GM21737 (cell line): ENCODE measurements at regions not wholly inside any gene's neighbourhood (a gene's known extent, or its start where the extent isn't known, plus 50 kb on each side); places are given as distances from the start of the nearest gene placed in this dataset.
"Not testable (repeated sequence)": the region's sequence is repeated elsewhere in the genome, so short reads cannot be mapped to it uniquely, and the experiment has no call there.

Experiments used
- ATAC-seq: cut with Tn5 transposase; IDR thresholded peaks from one replicate; pipeline ENCODE4 v1.9.1; 2021; ENCODE audit warnings: mild to moderate bottlenecking, moderate library complexity; ENCODE audit not compliant: unreplicated experiment

DNA sequence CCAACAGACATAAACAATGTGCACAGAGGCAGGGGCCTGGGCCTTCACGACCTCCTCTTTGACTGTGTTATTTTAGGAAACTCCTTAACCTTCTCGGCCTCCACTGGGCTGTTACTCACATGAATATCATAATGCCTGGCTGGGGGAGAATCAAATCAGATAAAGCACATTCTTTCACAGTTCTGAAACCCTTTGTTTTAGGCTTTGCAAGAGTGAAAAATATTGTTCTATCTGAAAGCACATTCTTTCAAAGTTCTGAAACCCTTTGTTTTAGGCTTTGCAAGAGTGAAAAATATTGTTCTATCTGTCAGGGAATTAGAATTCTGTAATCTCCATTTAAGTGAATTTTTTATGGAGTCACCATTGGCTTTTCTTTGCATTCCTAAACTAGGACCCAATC, 50.7 kb upstream of the SYNDIG1 start:
- ATAC-seq: no peak

DNA sequence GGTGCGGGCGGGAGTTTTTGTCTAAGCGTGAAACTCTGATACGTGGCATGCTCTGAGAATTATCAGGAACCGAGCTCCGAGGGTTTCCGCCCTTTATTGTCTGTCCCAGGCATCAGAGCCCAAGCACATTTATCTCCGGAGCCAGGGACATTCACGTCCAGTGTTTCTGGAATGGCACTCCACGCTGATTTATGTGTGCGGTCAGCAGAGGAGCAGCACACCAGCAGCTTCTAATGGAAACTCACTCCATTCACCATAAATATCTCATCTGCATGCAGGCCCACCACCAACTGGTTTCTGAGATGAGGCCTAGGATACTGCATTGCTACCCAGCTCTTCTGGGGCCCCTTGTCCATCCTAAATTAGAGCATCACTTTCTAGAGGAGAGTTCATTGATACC, 51.9 kb upstream of the SYNDIG1 start:
- no peak for ATAC-seq

DNA sequence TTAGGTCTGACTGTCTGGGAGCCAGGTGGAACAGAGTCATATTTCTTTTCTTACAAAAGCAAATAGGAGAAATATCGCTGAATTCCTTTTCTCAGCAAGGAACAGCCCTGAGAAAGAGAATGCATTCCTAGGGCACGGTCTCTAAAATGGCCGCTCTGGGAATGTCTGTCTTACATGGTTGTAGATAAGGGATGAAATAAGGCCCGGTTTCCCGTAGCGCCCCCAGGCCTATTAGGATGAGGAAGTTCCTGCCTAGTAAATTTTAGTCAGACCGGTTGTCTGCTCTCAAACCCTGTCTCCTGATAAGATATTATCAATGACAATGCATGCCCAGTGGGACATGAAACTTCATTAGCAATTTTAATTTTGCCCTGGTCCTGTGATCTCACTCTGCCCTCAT, 54.0 kb upstream of the SYNDIG1 start:
- ATAC-seq: not testable (repeated sequence)

DNA sequence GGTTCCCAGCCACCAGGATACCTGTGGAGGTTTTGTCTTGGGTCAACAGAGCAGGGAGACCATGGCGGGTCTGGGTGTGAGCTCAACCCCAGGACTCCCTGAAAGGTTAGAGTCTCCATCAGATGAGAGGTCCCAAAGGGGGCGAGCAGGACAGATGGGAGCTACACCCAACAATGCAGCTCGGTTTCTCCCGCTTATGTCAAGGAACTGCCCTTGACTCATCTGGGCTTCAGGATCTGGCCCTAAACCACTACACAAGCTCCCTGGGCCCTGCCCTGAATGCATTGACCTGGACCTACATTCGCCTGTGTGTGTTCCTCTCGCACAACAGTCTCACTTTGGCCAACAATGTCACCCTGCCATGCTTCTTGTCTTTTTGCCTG, 57.6 kb upstream of the SYNDIG1 start:
- ATAC-seq: no peak

DNA sequence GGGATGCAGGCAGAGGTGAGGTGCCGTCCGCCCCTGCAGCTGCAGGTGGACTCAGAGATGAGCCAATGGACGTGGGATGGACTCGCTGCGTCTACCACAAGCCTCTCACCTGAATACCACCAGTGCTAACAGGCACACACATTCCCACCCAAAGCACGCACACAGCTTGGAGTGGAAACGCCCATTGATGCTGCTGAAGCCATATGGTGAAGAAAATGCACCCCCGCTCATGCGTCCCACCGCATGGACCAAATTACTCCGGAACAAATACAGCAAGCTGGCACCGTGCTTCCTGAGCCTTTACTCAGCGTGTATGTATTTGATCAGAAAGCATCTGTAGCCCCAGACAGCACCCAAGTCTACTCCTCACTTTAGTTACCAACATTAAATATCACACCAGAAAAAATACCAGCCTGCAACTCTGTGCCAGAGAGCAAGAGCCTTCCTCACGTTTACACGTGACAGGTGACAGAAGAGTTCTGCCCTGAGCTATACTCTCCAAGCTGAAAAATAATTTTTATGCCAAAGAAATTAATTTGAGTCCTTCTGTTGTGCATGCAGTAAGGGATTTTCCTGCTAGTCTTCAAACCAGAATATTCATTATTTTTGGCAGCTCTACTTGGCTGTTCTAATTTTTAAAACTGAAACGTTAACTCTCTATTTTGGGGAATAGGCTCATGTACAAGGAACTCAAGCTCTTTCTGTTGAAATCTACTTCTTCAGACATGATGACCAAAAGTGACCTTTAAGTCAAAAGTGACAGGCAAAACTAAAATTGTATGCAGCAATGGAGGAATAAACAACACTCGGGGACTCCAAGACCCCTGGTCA, 58.2 kb upstream of the SYNDIG1 start:
- ATAC-seq: no peak

DNA sequence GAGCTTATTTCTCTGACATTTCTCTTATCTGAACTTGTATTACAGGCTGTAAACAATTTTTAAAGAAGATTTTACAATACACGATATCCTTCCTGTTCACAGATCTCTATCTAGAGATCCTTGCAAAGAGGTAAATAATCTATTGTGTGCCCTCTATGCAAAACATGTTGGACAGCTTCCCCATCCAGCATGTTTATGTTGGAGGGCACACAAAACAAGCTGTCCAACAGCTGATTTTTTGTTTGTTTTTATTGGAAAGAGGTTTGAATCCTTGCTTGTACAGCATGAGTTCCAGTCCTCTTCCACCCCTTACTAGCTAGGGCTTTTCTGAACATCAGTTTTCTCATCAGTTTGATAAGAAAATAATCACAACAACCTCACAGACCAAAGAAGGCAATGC, 62.3 kb upstream of the SYNDIG1 start:
- no peak for ATAC-seq

DNA sequence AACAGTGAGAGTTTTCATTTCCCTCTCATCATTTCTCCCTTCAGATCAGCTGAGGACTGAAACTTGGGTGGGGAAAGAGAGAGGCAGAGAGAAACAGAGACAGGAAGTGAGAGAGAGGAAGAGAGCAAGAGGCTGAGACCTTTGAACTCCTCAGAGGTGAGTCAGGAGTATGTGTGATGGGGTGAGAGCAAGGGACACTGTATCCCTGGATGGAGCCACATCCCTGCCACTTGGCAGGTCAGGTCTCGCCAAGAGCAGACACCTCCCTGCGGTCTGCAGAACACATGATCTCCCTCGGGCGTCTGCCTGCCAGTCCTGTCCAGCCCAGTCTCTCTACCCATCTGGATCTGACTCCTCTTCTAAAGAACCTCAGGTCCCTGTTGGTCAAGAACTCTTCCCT, 62.7 kb upstream of the SYNDIG1 start:
- ATAC-seq: no peak

DNA sequence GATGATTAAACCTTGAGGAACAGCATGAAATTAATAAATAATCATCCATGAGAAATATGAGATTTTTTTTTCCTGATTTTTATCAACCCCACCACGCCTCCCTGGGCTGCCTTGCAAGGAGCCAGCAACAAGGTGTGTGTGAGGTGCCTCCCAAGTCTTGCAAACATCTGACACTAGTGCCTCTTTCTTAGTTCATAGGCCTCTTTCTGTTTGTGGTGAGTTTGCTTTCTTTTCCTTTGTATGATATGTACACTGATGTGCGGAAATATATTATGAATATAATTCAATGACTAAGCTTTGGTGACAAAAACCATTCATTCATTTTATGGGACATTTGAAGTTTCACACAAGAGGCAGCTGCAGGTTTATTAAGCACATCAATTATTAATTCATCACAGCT, 63.2 kb upstream of the SYNDIG1 start:
- ATAC-seq: no peak

DNA sequence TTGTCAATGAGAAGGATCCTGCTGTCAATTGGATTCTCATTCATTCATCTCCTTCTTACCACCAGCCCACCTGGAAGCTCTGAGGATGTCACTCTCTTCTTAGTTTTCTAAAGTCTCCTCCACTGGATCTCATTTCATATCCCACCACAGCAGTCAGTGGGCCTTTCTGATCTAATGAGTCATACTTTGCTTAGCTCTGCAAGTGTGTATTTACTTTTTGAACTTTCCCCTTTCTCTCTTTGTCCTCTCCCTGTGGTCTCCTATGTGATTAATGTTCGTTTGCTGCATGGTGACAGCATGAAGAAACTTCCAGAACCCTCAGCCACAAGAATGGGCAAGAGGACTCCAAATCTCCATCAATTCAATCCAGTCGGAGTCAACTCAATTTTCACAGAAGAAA, 63.6 kb upstream of the SYNDIG1 start:
- no peak for ATAC-seq

DNA sequence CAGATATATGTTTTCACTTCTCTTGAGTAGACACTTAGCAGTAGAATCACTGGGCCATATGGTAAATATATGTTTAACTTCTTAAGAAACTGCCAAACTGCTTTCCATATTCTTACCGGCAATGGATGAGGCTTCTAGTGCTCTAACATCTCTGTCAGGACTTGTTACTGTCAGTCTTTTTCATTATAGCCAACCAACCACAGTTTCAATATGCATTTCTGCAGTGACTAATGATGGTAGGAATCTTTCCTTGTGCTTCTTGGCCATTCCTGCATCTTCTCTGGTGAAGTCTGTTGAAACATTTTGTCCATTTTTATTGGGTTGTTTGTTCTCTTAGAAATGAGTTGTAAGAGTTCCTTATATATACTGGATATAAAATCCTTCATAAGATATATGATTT, 66.0 kb upstream of the SYNDIG1 start:
- ATAC-seq: no peak

DNA sequence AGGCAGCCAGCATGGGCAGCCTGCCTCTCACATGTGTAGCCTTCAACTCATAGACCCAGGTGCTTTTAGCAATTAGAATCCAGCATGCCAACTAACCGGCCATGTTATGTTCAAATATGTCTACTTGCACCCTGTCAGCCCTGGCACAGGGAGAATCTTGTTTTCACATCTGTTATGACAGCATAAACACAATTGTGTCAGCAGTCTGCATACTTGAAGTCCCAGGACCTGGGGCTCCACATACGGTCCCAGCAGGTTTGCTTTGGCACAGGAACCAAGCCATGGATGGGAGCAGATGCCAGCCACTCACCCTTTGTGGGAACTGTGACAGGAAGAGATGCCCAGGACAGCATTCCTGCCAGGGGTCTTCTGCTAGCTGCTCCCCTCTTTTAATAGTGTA, 67.2 kb upstream of the SYNDIG1 start:
- no peak for ATAC-seq

DNA sequence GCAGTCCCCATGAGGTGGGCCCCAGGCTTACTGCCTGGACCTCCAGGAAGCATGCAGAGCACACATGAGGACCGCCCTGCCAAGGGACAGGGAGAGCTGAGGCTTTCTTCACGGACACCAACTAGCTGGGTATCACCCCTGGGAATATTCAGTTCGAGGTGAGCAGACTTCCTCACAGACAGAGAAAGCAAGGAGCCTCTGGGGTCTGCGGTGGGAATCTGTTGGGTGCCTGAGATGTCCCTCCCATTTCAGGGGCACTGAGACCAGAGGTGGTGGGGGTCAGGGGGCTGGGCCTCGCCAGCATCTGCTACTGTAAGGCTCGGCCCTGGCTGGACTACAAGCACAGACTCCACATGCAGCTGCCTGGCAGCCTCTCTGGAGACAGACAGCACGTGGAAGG, 74.3 kb upstream of the SYNDIG1 start:
- no peak for ATAC-seq

DNA sequence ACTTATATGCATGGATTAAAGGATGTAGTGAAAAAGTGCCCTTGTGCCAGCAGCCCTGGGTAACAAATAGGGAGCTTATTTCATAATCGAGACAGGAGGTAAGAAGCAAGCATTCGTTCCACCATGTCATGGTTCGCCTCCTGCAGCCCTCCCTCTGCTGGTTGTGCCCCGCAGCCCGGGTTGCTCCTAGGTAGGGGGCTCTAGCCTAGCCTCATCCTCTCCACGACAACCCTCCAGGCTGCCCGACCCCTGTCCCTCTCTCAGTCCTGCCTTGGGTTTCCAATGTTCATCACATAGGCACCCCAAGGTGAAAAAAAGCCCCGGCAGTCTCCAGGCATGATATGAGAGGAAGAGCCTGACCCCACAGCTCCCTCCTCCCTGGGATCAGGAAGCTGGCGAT, 75.5 kb upstream of the SYNDIG1 start:
- ATAC-seq: no peak

DNA sequence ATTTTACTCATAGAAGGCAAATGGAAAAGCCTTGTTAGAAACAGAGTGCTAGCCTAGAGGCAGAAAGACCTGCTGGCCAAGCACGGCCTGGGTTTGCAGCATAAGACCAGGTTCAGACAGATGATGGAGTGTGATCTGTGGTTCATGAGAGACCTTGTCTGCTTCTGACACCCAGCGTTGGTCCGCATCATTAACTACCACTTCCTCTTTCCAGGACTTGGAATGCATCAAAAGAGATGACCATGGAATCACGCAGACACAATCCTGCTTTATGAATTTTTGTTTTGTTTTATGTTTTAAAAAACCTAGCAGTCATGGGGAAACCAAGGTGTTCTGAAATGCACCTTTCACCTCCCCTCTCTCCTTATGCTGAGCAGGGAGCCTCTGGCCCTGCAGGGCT, 76.8 kb upstream of the SYNDIG1 start:
- no peak for ATAC-seq

DNA sequence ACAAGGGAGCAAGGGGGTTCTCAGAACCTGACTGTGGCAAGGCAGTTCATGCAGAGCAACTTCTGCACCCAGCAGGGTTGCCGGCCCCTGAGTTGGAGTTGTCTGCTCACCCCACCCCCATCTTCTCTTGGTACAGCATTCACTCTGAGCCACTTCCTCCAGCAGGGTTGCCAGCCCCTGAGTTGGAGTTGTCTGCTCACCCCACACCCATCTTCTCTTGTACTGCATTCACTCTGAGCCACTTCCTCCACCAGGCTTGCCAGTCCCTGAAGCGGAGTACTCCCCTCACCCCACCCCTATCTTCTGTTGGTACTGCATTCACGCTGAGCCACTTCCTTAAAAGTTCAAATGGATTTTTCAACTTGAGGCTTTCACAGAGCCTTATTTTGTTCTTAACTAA, 79.7 kb upstream of the SYNDIG1 start:
- ATAC-seq: no peak

DNA sequence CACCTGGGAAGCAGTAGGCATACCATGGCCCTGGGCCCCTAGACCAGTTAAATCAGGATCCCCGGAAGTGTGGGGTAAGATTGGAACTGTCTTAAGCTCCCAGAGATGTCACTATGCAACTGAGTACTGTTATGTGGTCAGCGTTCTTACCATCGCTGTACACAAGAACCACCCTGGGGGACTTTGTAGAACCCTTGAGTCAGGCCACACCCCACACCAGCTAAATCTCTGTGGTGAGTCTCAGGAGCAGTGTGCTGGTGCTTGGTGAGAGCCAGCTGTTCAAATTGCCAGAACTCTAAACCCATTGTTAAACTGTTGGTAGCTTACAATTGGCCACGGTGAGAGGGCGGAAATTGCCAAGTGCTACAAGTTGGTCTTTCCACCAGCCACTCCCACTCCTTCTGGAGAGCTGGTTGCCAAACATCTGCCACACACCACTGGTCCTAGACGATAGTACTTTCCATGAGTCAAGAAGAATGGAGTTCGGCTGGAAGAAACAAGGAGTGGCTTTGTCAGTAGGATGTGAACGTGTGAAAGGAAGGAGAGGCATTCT, 80.5 kb upstream of the SYNDIG1 start:
- no peak for ATAC-seq

DNA sequence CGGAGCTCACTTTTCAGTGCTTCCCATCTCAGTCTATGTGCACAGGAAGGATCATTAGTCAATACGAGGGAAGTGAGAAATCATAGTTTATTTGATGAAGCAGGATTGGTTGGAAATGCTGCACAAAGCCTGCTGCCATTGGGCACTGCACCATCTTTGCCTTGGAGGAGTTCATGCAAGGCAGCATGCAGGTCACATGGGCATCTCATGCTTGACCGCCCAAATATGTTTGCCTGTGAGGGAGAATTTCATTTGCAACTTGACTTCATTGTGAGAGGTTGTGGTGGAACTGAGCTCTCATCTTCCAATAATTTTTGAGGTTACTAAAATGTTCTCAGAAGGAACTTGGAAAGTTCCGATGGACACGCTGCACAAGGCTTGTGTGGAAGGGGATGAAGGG, 83.9 kb upstream of the SYNDIG1 start:
- ATAC-seq: no peak

DNA sequence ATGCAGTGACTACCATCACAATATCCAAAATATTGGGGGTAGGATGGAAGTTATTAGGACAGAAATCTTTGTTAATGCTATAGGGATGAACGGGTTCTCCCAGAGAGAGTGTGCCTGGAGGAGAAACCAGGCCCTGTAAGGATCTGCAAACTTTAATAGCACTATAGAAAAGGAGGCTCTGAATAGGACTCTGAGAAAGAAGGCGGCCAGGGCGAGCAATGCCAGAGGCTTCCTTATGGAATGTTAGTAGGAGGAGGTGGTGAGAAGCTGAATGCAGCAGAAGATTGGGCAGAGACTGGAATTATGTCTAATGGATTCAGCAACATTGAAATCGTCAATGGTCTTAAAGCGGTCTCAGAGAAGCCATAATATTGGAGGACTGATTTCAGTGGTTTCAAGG, 84.6 kb upstream of the SYNDIG1 start:
- ATAC-seq: no peak

DNA sequence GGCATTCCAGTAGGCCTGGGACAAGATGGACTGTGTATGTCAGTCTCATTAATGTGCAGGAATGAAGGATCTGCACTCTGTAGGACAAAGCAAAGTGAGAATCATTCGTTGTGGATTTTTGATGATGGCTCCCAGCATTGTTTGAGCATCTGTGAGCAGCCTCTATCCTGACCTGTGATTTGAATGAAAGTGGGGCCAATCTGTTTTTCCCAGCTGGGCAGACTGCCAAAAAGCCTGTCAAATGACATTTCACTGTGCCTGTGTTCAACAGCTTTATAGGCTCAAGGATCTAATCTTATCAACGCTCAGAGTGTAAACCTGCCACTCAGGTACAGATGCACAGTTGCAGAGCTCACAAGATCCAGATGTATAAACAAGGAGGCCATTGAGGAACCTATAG, 86.7 kb upstream of the SYNDIG1 start:
- no peak for ATAC-seq

DNA sequence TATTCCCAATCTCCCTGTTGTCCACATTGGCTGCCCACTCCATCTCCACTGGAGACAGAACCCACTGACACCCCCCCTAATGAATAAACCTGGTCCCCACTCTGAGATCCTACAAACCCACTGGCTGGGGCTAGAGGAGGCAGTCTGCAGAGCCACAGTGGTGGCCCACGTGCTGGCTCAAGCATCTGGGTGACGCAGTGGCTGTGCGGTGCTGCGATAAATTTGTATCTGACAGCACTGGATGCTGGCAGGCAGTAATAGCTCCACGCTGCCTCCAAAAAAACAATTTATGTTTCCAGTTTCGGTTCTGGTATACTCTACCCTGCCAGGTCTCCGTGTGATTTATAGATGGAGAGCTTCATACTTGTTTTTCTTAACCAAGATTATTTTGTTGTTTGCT, 87.1 kb upstream of the SYNDIG1 start:
- ATAC-seq: no peak

DNA sequence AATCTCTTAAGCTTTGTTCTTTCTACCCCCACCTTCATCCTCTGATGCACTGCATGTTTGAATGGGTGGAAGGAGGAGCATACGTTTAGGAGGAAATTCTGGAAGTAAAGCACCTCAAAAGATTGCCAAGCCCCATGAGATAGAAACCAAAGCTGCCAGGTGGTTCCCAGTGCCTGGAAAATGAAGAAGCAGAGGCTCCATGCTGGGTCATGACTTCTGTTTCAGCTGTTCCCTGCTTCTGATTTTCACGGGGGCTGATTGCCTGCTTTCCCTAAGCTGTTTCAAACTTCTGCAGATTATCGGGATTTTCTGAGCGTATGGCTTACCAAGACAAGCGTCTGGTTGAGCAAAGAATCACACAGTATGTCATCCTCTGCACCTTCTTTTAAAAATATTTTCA, 87.5 kb upstream of the SYNDIG1 start:
- ATAC-seq: no peak

DNA sequence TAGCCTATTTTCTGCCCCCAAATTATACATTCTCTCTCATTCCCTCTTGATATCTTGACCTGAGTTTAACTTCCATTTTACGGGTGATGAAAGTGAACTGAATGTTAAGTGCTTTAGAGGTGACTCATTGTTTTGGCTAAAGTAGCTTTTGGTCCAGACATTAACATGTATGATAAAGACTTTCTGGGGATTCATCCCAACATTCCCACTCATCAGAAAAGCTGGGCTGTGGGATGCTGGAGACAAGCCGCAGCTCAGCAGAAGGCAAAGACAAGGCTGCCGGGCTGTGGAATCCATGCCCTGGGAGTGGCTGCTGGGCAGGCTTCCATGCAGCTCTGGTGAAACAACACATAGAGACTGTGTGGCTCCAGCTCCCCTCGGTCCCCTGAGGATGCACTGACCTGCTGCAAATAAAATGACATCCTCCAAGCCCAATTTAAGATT, 89.9 kb upstream of the SYNDIG1 start:
- no peak for ATAC-seq
